Smooth muscle cell (in vitro differentiated cells): ENCODE measurements at regions not wholly inside any gene's neighbourhood (a gene's known extent, or its start where the extent isn't known, plus 50 kb on each side); places are given as distances from the start of the nearest gene placed in this dataset.

Experiments
- DNase-seq: peaks from one replicate; lab custom pipeline; 2025; ENCODE audit not compliant: unreplicated experiment; lab: John Stamatoyannopoulos, UW
- H2AFZ ChIP-seq: fragments of 200-600 bp; sonication (generic); 2 replicates; pipeline ENCODE4 v1.6.0; 2016; ENCODE audit warnings: antibody characterized with exemption, low read depth, mild to moderate bottlenecking
- H3F3A ChIP-seq: fragments of 200-600 bp; sonication (generic); 2 replicates; pipeline ENCODE4 v1.6.0; 2017; ENCODE audit warnings: antibody characterized with exemption, low read depth
- H3K27ac ChIP-seq: fragments of 200-600 bp; sonication (generic); 2 replicates; pipeline ENCODE4 v1.5.1; 2016; ENCODE audit warnings: low read depth, mild to moderate bottlenecking
- H3K27me3 ChIP-seq: fragments of 200-600 bp; sonication (generic); 2 replicates; pipeline ENCODE4 v1.6.1; 2016; ENCODE audit warnings: low read depth, mild to moderate bottlenecking
- H3K36me3 ChIP-seq: fragments of 200-600 bp; sonication (generic); 2 replicates; pipeline ENCODE4 v1.5.1; 2016; ENCODE audit warnings: low read depth
- H3K4me1 ChIP-seq: fragments of 200-600 bp; sonication (generic); 2 replicates; pipeline ENCODE4 v1.5.1; 2016; ENCODE audit warnings: low read depth
- H3K4me2 ChIP-seq: fragments of 200-600 bp; sonication (generic); 2 replicates; pipeline ENCODE4 v1.6.0; 2016; ENCODE audit warnings: mild to moderate bottlenecking
- H3K4me3 ChIP-seq: fragments of 200-600 bp; sonication (generic); 2 replicates; pipeline ENCODE4 v1.5.1; 2016; ENCODE audit warnings: mild to moderate bottlenecking
- H3K79me2 ChIP-seq: fragments of 200-600 bp; sonication (generic); 2 replicates; pipeline ENCODE4 v1.6.0; 2016; ENCODE audit warnings: low read depth, mild to moderate bottlenecking
- H3K9ac ChIP-seq: fragments of 200-600 bp; sonication (generic); 2 replicates; pipeline ENCODE4 v1.6.0; 2016; ENCODE audit warnings: low read depth
- H3K9me3 ChIP-seq: fragments of 200-600 bp; sonication (generic); replicated peaks from 2 replicates; pipeline ENCODE4 v1.5.1; 2016; ENCODE audit warnings: low read depth
- H4K20me1 ChIP-seq: fragments of 200-600 bp; sonication (generic); 2 replicates; pipeline ENCODE4 v1.6.0; 2016; ENCODE audit warnings: low read depth
- CTCF ChIP-seq: fragments of 200-600 bp; sonication (generic); IDR thresholded peaks from 2 replicates; pipeline ENCODE4 v1.5.1; 2017; ENCODE audit warnings: borderline replicate concordance, mild to moderate bottlenecking, antibody characterized with exemption; ENCODE audit not compliant: insufficient read depth, poor library complexity, severe bottlenecking
- WGBS: methylation state at CpG from one replicate; pipeline ENCODE4 v1.1.7; 2016; ENCODE audit warnings: low lambda C conversion rate; 5-methylcytosine and 5-hydroxymethylcytosine counted together

- Histone ChIP-seq H3K4me2 (no peak overlapping the region), H3K36me3 (no peaks in the 10 kb centered on the region)
These were observed 151.1 kb downstream of the TMEM161B start for GRCh38 chr5:88117546-88117945.

GRCh38 chr5:88116396-88116795, 152.2 kb downstream of the TMEM161B start:
- Histone ChIP-seq H2AFZ (no peak overlapping the region), H3K4me3 (no peak overlapping the region), H3K27me3 (no peaks in the 10 kb centered on the region), H3K27ac (no peak overlapping the region), H3K9ac (no peak overlapping the region), H4K20me1 (no peaks in the 10 kb centered on the region), H3F3A (no peaks in the 10 kb centered on the region), H3K9me3 (no peaks in the 10 kb centered on the region), H3K4me2 (no peak overlapping the region), H3K4me1 (no peaks in the 10 kb centered on the region), H3K36me3 (no peaks in the 10 kb centered on the region), H3K79me2 (no peaks in the 10 kb centered on the region)
- no peak for DNase-seq
- no peak for TF ChIP-seq CTCF

More at GRCh38 chr5:88117546-88117945, 151.1 kb downstream of the TMEM161B start:
- Histone ChIP-seq H3K27me3 (no peaks in the 10 kb centered on the region), H2AFZ (no peak overlapping the region), H3K79me2 (no peaks in the 10 kb centered on the region), H3K9me3 (no peaks in the 10 kb centered on the region), H3K27ac (no peak overlapping the region), H3K4me1 (no peaks in the 10 kb centered on the region), H3F3A (no peaks in the 10 kb centered on the region), H4K20me1 (no peaks in the 10 kb centered on the region), H3K9ac (no peak overlapping the region), H3K4me3 (no peak overlapping the region)
- no peak for TF ChIP-seq CTCF
- DNase-seq, result no peak

GRCh38 chr5:88115211-88115610, 153.4 kb downstream of the TMEM161B start:
- Histone ChIP-seq H3K27ac (no peak overlapping the region), H2AFZ (no peak overlapping the region), H3K9me3 (no peaks in the 10 kb centered on the region), H3K4me3 (no peak overlapping the region), H3K79me2 (no peaks in the 10 kb centered on the region), H3K4me2 (no peak overlapping the region), H4K20me1 (no peaks in the 10 kb centered on the region), H3K27me3 (no peaks in the 10 kb centered on the region), H3K36me3 (no peaks in the 10 kb centered on the region), H3K9ac (no peak overlapping the region), H3K4me1 (no peaks in the 10 kb centered on the region), H3F3A (no peaks in the 10 kb centered on the region)
- 56% methylated on average over 3 of the region's 3 CpGs for WGBS
- DNase-seq, result no peak
- no peak for TF ChIP-seq CTCF

- TF ChIP-seq CTCF, result no peak
These were observed 155.2 kb downstream of the TMEM161B start for GRCh38 chr5:88113429-88113828.

More at GRCh38 chr5:88113429-88113828, 155.2 kb downstream of the TMEM161B start:
- H3K36me3 ChIP-seq, result no peaks in the 10 kb centered on the region
- DNase-seq, result no peak
- 92% methylated on average over 1 of the region's 1 CpG for whole genome bisulfite sequencing
- H2AFZ ChIP-seq, result no peak overlapping the region
- H3K9me3 ChIP-seq, result no peaks in the 10 kb centered on the region
- H3K9ac ChIP-seq, result no peak overlapping the region
- no peaks in the 10 kb centered on the region for H3K79me2 ChIP-seq
- H3F3A ChIP-seq, result no peaks in the 10 kb centered on the region
- no peak overlapping the region for H3K4me3 ChIP-seq
- no peaks in the 10 kb centered on the region for H3K4me1 ChIP-seq
- H3K27me3 ChIP-seq, result no peaks in the 10 kb centered on the region
- H3K4me2 ChIP-seq, result no peak overlapping the region
- no peaks in the 10 kb centered on the region for H4K20me1 ChIP-seq
- H3K27ac ChIP-seq, result no peak overlapping the region
